ENCODE measurements at regions not wholly inside any gene's neighbourhood (a gene's known extent, or its start where the extent isn't known, plus 50 kb on each side); places are given as distances from the start of the nearest gene placed in this dataset.
"Not testable (repeated sequence)": the region's sequence is repeated elsewhere in the genome, so short reads cannot be mapped to it uniquely, and the experiment has no call there.

DNA sequence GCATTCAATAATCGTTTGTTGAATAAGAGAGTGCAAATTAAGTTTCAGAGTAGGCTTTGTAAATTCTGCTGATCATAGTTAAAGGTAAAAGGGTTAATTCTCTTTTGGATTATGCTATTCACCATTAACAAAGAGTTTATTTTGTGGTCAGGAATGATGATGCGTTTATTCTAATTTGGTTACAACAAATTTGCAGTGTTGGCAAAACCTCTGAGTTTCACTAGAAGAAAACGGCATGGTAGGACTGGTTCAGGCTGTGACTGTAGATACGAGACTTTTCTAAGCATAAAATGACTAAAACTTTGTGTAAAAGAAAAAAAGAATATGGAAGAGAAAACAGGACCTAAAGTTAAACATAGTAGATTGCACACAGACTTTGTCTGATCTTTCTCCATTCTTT, 234.7 kb downstream of the TLR4 start:
- Mint-ChIP-seq H3K4me1 (ENCODE audit: low read depth) (peaks cover 4% of the 10 kb centered on the region), H3K9me3 (ENCODE audit: low read depth) (no peaks in the 10 kb centered on the region), H3K27ac (no peak overlapping the region), H3K36me3 (ENCODE audit: insufficient read depth) (no peaks in the 10 kb centered on the region), H3K4me3 (ENCODE audit: low read depth) (no peak overlapping the region), H3K27me3 (no peaks in the 10 kb centered on the region)
- no peak for TF ChIP-seq CTCF (IDR thresholded peaks at IDR 0.05; ENCODE audit: unreplicated experiment)
- no peak for DNase-seq (ENCODE audit: low spot score, unreplicated experiment)

DNA sequence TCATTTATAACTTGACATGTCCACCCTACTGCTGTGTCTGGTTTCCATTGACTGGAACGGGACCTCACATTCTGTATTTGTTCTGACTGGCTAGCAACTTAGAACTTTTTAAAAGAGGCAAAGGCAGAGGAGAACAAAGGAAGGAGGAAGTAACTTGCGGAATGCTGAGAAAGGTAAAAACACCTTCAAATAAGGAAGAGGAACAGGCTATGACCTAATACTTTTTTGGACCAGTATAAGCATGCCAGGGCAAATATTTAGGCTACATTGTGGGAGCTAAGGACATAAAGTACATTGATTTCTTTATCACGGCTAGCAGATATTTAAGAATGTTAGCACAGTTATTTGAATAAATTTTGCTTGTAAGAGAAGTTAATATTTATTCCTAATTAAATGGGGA, 240.5 kb downstream of the TLR4 start:
- not testable (repeated sequence) for H3K9me3 Mint-ChIP-seq (ENCODE audit: low read depth); DNase-seq (ENCODE audit: low spot score, unreplicated experiment); H3K27me3 Mint-ChIP-seq; H3K4me3 Mint-ChIP-seq (ENCODE audit: low read depth); H3K36me3 Mint-ChIP-seq (ENCODE audit: insufficient read depth)
- peak overlapping the region; percentile 12 for H3K27ac Mint-ChIP-seq
- H3K4me1 Mint-ChIP-seq (ENCODE audit: low read depth), result peaks cover 10% of the 10 kb centered on the region

GRCh38 chr9:117945286-117945685, 241.1 kb downstream of the TLR4 start:
- TF ChIP-seq CTCF (IDR thresholded peaks at IDR 0.05; ENCODE audit: unreplicated experiment), result no peak
- H3K9me3 Mint-ChIP-seq (ENCODE audit: low read depth), result no peaks in the 10 kb centered on the region
- no peaks in the 10 kb centered on the region for H3K27me3 Mint-ChIP-seq
- DNase-seq (ENCODE audit: low spot score, unreplicated experiment), result no peak
- no peaks in the 10 kb centered on the region for H3K36me3 Mint-ChIP-seq (ENCODE audit: insufficient read depth)
- H3K27ac Mint-ChIP-seq, result no peak overlapping the region
- no peak overlapping the region for H3K4me3 Mint-ChIP-seq (ENCODE audit: low read depth)
- H3K4me1 Mint-ChIP-seq (ENCODE audit: low read depth), result peaks cover 10% of the 10 kb centered on the region

DNA sequence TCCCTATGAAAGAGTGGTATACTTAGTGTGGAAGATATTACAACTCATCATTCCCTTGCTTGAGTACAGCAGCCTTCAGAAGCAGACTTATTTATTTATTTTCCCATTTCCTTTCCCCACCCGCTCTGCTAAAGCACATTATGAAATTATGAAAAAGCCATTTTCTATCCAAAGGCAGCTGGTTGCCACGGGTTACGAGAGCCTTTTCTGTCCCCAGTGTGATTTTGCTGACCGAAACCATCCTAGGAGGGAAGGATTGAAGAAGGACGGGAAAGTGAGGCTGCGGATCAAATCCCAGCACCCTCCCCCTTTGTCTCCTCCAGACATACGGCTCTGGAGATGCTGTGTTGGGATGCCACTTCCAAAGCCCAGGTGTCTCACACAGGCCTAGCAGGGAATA, 246.9 kb downstream of the TLR4 start:
- no peak overlapping the region for H3K4me3 Mint-ChIP-seq (ENCODE audit: low read depth)
- no peaks in the 10 kb centered on the region for H3K36me3 Mint-ChIP-seq (ENCODE audit: insufficient read depth)
- no peaks in the 10 kb centered on the region for H3K27me3 Mint-ChIP-seq
- no peaks in the 10 kb centered on the region for H3K9me3 Mint-ChIP-seq (ENCODE audit: low read depth)
- no peak for TF ChIP-seq CTCF (IDR thresholded peaks at IDR 0.05; ENCODE audit: unreplicated experiment)
- DNase-seq (ENCODE audit: low spot score, unreplicated experiment), result no peak
- no peak overlapping the region for H3K27ac Mint-ChIP-seq
- peaks cover 2% of the 10 kb centered on the region for H3K4me1 Mint-ChIP-seq (ENCODE audit: low read depth)

- no peak overlapping the region for H3K4me3 Mint-ChIP-seq (ENCODE audit: low read depth)
- H3K27ac Mint-ChIP-seq, result no peak overlapping the region
- H3K9me3 Mint-ChIP-seq (ENCODE audit: low read depth), result no peaks in the 10 kb centered on the region
- TF ChIP-seq CTCF (IDR thresholded peaks at IDR 0.05; ENCODE audit: unreplicated experiment), result no peak
- no peaks in the 10 kb centered on the region for H3K27me3 Mint-ChIP-seq
- H3K4me1 Mint-ChIP-seq (ENCODE audit: low read depth), result no peaks in the 10 kb centered on the region
- no peaks in the 10 kb centered on the region for H3K36me3 Mint-ChIP-seq (ENCODE audit: insufficient read depth)
- DNase-seq (ENCODE audit: low spot score, unreplicated experiment), result no peak
Observed at GRCh38 chr9:117952581-117952980, 248.4 kb downstream of the TLR4 start.

- no peak for TF ChIP-seq CTCF (IDR thresholded peaks at IDR 0.05; ENCODE audit: unreplicated experiment)
- Mint-ChIP-seq H3K4me1 (ENCODE audit: low read depth) (no peaks in the 10 kb centered on the region), H3K27ac (no peak overlapping the region), H3K27me3 (no peaks in the 10 kb centered on the region), H3K4me3 (ENCODE audit: low read depth) (no peak overlapping the region), H3K9me3 (ENCODE audit: low read depth) (no peaks in the 10 kb centered on the region), H3K36me3 (ENCODE audit: insufficient read depth) (no peaks in the 10 kb centered on the region)
- no peak for DNase-seq (ENCODE audit: low spot score, unreplicated experiment)
Observed at GRCh38 chr9:117957267-117957666, 253.1 kb downstream of the TLR4 start.

All from progenitor cell of endocrine pancreas (in vitro differentiated cells).